ENCODE measurements at regions not wholly inside any gene's neighbourhood (a gene's known extent, or its start where the extent isn't known, plus 50 kb on each side); places are given as distances from the start of the nearest gene placed in this dataset.

- no peak for DNase-seq (ENCODE audit: low spot score)
- H3K9me3 Mint-ChIP-seq (ENCODE audit: unreplicated experiment) = no peaks in the 10 kb centered on the region
- H3K27ac Mint-ChIP-seq (ENCODE audit: unreplicated experiment) = no peak overlapping the region
- no peak overlapping the region for H3K4me3 Mint-ChIP-seq (ENCODE audit: unreplicated experiment)
- no peaks in the 10 kb centered on the region for H3K4me1 Mint-ChIP-seq (ENCODE audit: unreplicated experiment)
- no peaks in the 10 kb centered on the region for H3K36me3 Mint-ChIP-seq (ENCODE audit: low read depth, unreplicated experiment)
- TF ChIP-seq, protein P1, sequence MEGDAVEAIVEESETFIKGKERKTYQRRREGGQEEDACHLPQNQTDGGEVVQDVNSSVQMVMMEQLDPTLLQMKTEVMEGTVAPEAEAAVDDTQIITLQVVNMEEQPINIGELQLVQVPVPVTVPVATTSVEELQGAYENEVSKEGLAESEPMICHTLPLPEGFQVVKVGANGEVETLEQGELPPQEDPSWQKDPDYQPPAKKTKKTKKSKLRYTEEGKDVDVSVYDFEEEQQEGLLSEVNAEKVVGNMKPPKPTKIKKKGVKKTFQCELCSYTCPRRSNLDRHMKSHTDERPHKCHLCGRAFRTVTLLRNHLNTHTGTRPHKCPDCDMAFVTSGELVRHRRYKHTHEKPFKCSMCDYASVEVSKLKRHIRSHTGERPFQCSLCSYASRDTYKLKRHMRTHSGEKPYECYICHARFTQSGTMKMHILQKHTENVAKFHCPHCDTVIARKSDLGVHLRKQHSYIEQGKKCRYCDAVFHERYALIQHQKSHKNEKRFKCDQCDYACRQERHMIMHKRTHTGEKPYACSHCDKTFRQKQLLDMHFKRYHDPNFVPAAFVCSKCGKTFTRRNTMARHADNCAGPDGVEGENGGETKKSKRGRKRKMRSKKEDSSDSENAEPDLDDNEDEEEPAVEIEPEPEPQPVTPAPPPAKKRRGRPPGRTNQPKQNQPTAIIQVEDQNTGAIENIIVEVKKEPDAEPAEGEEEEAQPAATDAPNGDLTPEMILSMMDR (IDR thresholded peaks at IDR 0.05; ENCODE audit: unreplicated experiment) = no peak
- peaks cover 2% of the 10 kb centered on the region for H3K27me3 Mint-ChIP-seq (ENCODE audit: unreplicated experiment)
Measured at GRCh38 chr17:73929860-73930430, 273.5 kb upstream of the RPL38 start.

- no peaks in the 10 kb centered on the region for H3K9me3 Mint-ChIP-seq (ENCODE audit: unreplicated experiment)
- H3K27me3 Mint-ChIP-seq (ENCODE audit: unreplicated experiment) = peaks cover 2% of the 10 kb centered on the region
- TF ChIP-seq, protein P1 (IDR thresholded peaks at IDR 0.05; ENCODE audit: unreplicated experiment) = no peak
- H3K4me1 Mint-ChIP-seq (ENCODE audit: unreplicated experiment) = no peaks in the 10 kb centered on the region
- no peak overlapping the region for H3K27ac Mint-ChIP-seq (ENCODE audit: unreplicated experiment)
- no peak for DNase-seq (ENCODE audit: low spot score)
- H3K4me3 Mint-ChIP-seq (ENCODE audit: unreplicated experiment) = no peak overlapping the region
- H3K36me3 Mint-ChIP-seq (ENCODE audit: low read depth, unreplicated experiment) = no peaks in the 10 kb centered on the region
Measured at GRCh38 chr17:73932216-73932749, 271.2 kb upstream of the RPL38 start.

DNA sequence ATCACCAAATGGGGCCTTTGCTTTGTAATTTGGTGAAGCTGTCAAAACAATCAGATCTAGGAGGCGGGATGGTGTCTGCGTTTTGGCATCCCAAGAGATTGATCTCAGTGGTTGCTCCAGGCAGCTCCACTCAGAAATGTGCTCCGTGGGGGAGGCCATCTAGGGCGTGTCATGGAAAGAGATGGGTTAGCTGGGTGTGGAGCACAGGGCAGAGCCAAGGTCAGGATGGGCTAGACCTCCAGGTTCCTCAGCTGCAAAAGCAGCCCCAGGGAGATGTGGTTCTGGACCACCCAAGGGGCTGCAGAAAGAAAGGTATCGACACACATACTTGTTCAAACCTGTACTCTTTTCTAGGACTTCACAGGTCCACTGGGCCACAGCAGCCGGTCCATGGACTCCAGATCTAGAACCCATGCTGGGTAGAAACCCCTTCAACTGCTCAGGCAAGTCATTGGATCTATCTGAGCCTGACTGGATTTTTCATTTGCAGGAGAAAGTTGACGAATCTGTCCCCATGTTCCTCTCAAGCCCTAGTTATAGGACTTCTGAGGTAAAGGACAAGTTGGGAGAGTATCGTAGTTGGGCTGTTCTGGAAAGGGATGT is 270.2 kb upstream of the RPL38 start:
- Mint-ChIP-seq H3K9me3 (ENCODE audit: unreplicated experiment) (no peaks in the 10 kb centered on the region), H3K4me1 (ENCODE audit: unreplicated experiment) (no peaks in the 10 kb centered on the region), H3K27me3 (ENCODE audit: unreplicated experiment) (peaks cover 2% of the 10 kb centered on the region), H3K36me3 (ENCODE audit: low read depth, unreplicated experiment) (no peaks in the 10 kb centered on the region), H3K4me3 (ENCODE audit: unreplicated experiment) (no peak overlapping the region), H3K27ac (ENCODE audit: unreplicated experiment) (no peak overlapping the region)
- no peak for DNase-seq (ENCODE audit: low spot score)
- TF ChIP-seq, protein P1 (IDR thresholded peaks at IDR 0.05; ENCODE audit: unreplicated experiment) = no peak

DNA sequence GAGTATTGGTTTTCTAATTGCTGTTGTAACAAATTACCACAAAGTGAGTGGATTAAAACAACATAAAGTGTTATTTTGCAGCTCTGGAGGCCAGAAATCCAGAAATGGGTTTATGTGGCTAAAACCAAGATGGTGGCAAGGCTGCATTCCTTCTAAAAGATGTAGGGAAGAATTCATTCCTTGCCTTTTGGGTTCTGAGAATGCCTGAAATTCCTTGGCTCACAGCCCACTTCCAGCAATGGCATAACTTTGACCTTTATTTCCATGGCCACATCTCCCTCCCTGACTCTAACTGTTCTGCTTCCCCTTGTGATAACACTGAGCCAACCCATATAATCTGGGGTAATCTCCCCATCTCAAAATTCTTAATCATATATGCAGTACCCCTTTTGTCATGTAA is 269.6 kb upstream of the RPL38 start:
- Mint-ChIP-seq H3K4me3 (ENCODE audit: unreplicated experiment) (no peak overlapping the region), H3K4me1 (ENCODE audit: unreplicated experiment) (no peaks in the 10 kb centered on the region), H3K27me3 (ENCODE audit: unreplicated experiment) (peaks cover 2% of the 10 kb centered on the region), H3K9me3 (ENCODE audit: unreplicated experiment) (no peaks in the 10 kb centered on the region), H3K27ac (ENCODE audit: unreplicated experiment) (no peak overlapping the region), H3K36me3 (ENCODE audit: low read depth, unreplicated experiment) (no peaks in the 10 kb centered on the region)
- TF ChIP-seq, protein P1 (IDR thresholded peaks at IDR 0.05; ENCODE audit: unreplicated experiment) = no peak
- no peak for DNase-seq (ENCODE audit: low spot score)

GRCh38 chr17:73934696-73935095 is 268.8 kb upstream of the RPL38 start:
- no peaks in the 10 kb centered on the region for H3K9me3 Mint-ChIP-seq (ENCODE audit: unreplicated experiment)
- no peak overlapping the region for H3K27ac Mint-ChIP-seq (ENCODE audit: unreplicated experiment)
- no peak overlapping the region for H3K4me3 Mint-ChIP-seq (ENCODE audit: unreplicated experiment)
- peaks cover 3% of the 10 kb centered on the region for H3K27me3 Mint-ChIP-seq (ENCODE audit: unreplicated experiment)
- no peaks in the 10 kb centered on the region for H3K36me3 Mint-ChIP-seq (ENCODE audit: low read depth, unreplicated experiment)
- TF ChIP-seq, protein P1 (IDR thresholded peaks at IDR 0.05; ENCODE audit: unreplicated experiment) = no peak
- no peaks in the 10 kb centered on the region for H3K4me1 Mint-ChIP-seq (ENCODE audit: unreplicated experiment)
- DNase-seq (ENCODE audit: low spot score) = no peak

All from endothelial cell (in vitro differentiated cells).